Stomach smooth muscle (tissue), 2 donors: ENCODE measurements at regions not wholly inside any gene's neighbourhood (a gene's known extent, or its start where the extent isn't known, plus 50 kb on each side); places are given as distances from the start of the nearest gene placed in this dataset.
"Not testable (repeated sequence)": the region's sequence is repeated elsewhere in the genome, so short reads cannot be mapped to it uniquely, and the experiment has no call there.

Experiments
- H3K27ac ChIP-seq: one replicate; pipeline ENCODE4 v1.7.0; 2013; ENCODE audit warnings: mild to moderate bottlenecking, low read length, inconsistent platforms
- H3K27me3 ChIP-seq, 2 donors: one replicate each; pipeline ENCODE4 v1.7.0; 2013; ENCODE audit warnings: low read length in 2 of 2; ENCODE audit not compliant: insufficient read depth in 2 of 2, control insufficient read depth in 1 of 2
- H3K36me3 ChIP-seq, 2 donors: one replicate each; pipeline ENCODE4 v1.7.0; 2013; ENCODE audit warnings: low read length in 2 of 2; ENCODE audit not compliant: control insufficient read depth in 2 of 2, insufficient read depth in 2 of 2
- H3K4me1 ChIP-seq: one replicate; pipeline ENCODE4 v1.7.0; 2013; ENCODE audit warnings: low read length; ENCODE audit not compliant: control insufficient read depth, insufficient read depth
- H3K4me3 ChIP-seq, 2 donors: one replicate each; pipeline ENCODE4 v1.7.0; 2013; ENCODE audit warnings: low read length in 2 of 2
- H3K9ac ChIP-seq, 2 donors: one replicate each; pipeline ENCODE4 v1.7.0; 2013; ENCODE audit warnings: low read length in 2 of 2, mild to moderate bottlenecking in 1 of 2
- H3K9me3 ChIP-seq, 2 donors: one replicate each; pipeline ENCODE4 v1.7.0; 2013; ENCODE audit warnings: low read length in 2 of 2; ENCODE audit not compliant: control insufficient read depth in 2 of 2
- donor health status: healthy.
- donor health status: Pancreatic carcinoma.

DNA sequence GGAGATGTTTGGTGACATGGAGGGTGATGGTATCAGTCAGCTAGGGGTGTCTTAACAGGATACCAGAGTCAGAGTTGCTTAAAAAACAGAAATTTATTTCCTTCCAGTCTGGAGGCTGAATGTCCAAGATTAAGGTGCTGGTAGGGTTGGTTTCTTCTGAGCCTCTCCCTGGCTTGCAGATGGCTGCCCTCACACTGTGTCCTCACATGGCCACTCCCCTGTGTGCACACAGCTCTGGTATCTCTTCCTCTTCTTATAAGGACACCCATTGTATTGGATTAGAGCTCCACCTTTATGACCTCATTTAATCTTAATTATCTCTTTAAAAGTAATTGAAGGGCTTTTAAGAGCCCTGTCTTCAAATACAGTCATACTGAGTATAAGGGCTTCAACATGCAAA is 431.8 kb upstream of the MMS22L start:
- Histone ChIP-seq H3K27me3 (no peaks in the 10 kb centered on the region), H3K27ac (no peak overlapping the region), H3K4me3 (no peak overlapping the region), H3K9me3 (no peaks in the 10 kb centered on the region), H3K4me1 (no peaks in the 10 kb centered on the region), H3K9ac (no peak overlapping the region), H3K36me3 (no peaks in the 10 kb centered on the region)

DNA sequence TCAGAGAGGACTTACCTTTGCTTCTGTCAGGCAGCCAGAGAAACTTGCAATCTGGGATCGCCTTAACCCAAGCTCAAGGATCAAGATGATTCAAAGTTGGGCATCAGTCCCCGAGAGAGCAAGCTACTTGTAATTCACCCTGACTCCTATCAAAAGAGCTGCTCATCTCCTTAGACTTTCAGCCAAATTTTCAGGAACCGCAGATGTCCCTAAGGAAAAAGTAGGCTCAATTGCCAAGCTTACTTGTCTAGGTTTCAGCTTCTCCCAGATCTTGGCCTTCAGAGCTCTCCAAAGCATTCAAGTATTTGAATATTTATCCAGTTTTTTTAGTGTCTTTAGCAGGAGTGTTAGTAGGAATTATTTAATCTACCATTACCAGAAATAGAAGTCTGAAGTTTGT is 434.1 kb upstream of the MMS22L start:
- no peaks in the 10 kb centered on the region for H3K9me3 ChIP-seq
- no peak overlapping the region for H3K27ac ChIP-seq
- no peak overlapping the region for H3K9ac ChIP-seq
- no peaks in the 10 kb centered on the region for H3K4me1 ChIP-seq
- H3K27me3 ChIP-seq: no peaks in the 10 kb centered on the region
- H3K4me3 ChIP-seq: no peak overlapping the region
- H3K36me3 ChIP-seq: no peaks in the 10 kb centered on the region

DNA sequence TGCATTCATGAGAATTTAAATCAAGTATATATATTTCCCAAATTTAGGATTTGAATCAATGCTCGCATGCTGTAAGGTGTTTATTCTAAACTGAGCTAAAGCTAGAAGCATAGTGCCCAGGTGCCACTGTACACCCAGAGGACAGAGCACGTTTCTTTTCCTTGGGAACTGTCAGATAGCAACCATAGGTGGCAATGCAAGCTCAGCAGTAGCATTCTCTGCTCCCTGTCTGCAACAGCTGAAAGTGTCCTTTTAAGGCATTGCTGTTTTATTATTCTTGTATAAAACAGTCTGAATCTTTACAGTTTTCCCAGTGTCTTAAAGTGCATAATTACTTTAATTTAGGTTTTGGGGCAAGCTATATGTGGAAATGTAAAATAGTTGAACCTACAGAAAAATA is 443.4 kb upstream of the MMS22L start:
- H3K9me3 ChIP-seq: no peaks in the 10 kb centered on the region
- H3K9ac ChIP-seq: no peak overlapping the region
- H3K36me3 ChIP-seq: no peaks in the 10 kb centered on the region
- H3K27ac ChIP-seq: no peak overlapping the region
- no peak overlapping the region for H3K4me3 ChIP-seq
- H3K4me1 ChIP-seq: no peaks in the 10 kb centered on the region
- no peaks in the 10 kb centered on the region for H3K27me3 ChIP-seq

DNA sequence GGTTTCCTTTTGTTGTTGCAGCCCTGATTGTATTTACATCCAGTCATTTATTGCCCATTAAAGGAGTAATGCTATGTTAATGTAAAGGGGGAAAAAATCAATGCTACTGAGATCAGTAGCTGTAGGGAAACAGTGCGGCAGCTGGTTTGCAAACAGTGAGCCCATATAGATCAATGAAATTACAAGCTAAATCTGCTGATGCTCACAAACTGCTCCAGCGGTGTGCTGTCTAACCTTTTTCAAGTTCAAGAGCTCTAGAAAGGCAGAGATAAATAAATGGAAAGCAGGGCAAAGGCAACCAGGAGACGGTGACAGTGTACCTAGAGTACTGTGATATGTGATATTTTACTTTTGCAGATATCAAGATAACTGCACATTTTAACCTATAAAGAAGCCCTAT is 449.0 kb upstream of the MMS22L start:
- H3K9me3 ChIP-seq: no peaks in the 10 kb centered on the region
- no peaks in the 10 kb centered on the region for H3K4me1 ChIP-seq
- no peak overlapping the region for H3K27ac ChIP-seq
- H3K27me3 ChIP-seq: no peaks in the 10 kb centered on the region
- no peak overlapping the region for H3K4me3 ChIP-seq
- no peak overlapping the region for H3K9ac ChIP-seq
- H3K36me3 ChIP-seq: no peaks in the 10 kb centered on the region

DNA sequence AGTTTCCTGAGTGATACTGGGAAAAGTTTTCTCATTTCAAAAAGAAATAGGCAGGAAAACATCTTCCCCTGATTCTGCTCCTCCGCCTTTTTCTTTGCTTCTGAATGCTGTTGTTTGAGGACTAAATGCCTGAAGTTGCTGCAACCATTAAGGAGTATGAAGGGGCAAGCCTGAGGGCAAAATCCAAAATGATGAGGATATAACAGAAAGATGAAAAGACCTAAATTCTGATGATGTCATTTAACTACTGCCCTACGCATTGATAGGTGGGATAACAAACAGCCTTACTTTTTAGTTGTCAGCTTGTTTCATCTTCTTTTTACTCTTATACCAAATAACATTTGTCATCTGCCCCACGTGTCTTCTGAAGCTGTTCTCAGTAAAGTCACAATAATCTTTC is 474.6 kb upstream of the MMS22L start:
- no peaks in the 10 kb centered on the region for H3K4me1 ChIP-seq
- H3K9ac ChIP-seq: no peak overlapping the region
- H3K27ac ChIP-seq: no peak overlapping the region
- H3K9me3 ChIP-seq: no peaks in the 10 kb centered on the region
- no peaks in the 10 kb centered on the region for H3K36me3 ChIP-seq
- no peak overlapping the region for H3K4me3 ChIP-seq
- H3K27me3 ChIP-seq: no peaks in the 10 kb centered on the region

- Histone ChIP-seq H3K36me3 (no peaks in the 10 kb centered on the region), H3K27me3 (no peaks in the 10 kb centered on the region), H3K9ac (no peak overlapping the region), H3K4me3 (no peak overlapping the region), H3K4me1 (no peaks in the 10 kb centered on the region), H3K27ac (no peak overlapping the region), H3K9me3 (no peaks in the 10 kb centered on the region)
These were observed 482.4 kb upstream of the MMS22L start for GRCh38 chr6:97765461-97765860.

DNA sequence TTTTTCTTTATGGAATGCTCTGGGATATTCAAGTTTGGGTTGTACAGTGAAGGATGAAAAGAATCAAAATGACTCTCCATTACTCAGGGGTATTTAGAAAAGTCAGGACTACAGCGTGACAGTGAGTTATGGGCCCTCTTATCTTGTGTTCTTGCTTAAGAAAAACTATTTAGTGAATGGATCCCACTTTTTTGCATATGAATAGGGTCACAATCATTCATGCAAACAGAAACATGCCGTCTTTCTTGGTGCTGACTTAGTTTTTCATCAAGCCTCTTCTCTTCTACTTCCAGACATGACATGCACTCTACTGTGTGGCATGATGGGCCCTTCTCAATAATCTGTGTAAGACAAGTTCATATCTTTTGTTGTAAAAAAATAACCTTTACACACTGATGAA is 488.4 kb upstream of the MMS22L start:
- Histone ChIP-seq H3K27me3 (no peaks in the 10 kb centered on the region), H3K4me1 (no peaks in the 10 kb centered on the region), H3K4me3 (no peak overlapping the region), H3K36me3 (no peaks in the 10 kb centered on the region), H3K9me3 (no peaks in the 10 kb centered on the region), H3K27ac (no peak overlapping the region), H3K9ac (no peak overlapping the region)

DNA sequence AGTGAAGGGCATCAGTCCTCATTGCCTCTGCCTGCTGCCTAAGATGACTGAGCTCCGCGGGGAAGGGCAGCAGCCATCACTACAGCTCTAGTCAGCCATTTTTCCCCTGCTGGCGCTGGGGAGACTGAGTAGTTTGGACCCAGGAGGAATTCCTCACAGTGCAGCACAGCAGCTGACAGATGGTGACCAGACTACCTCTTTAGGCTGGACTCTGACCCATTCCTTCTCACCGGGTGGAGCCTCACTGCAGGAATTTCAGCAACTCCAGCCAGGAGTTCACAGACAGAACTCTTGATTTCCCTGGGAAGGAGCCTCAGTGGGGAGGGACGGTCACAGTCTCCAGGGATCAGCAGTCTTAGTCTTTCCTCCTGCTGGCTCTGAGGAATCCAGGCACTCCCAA is 492.0 kb upstream of the MMS22L start:
- Histone ChIP-seq H3K9ac (no peak overlapping the region), H3K36me3 (no peaks in the 10 kb centered on the region), H3K4me3 (no peak overlapping the region), H3K4me1 (no peaks in the 10 kb centered on the region), H3K27ac (no peak overlapping the region), H3K9me3 (no peaks in the 10 kb centered on the region), H3K27me3 (no peaks in the 10 kb centered on the region)

DNA sequence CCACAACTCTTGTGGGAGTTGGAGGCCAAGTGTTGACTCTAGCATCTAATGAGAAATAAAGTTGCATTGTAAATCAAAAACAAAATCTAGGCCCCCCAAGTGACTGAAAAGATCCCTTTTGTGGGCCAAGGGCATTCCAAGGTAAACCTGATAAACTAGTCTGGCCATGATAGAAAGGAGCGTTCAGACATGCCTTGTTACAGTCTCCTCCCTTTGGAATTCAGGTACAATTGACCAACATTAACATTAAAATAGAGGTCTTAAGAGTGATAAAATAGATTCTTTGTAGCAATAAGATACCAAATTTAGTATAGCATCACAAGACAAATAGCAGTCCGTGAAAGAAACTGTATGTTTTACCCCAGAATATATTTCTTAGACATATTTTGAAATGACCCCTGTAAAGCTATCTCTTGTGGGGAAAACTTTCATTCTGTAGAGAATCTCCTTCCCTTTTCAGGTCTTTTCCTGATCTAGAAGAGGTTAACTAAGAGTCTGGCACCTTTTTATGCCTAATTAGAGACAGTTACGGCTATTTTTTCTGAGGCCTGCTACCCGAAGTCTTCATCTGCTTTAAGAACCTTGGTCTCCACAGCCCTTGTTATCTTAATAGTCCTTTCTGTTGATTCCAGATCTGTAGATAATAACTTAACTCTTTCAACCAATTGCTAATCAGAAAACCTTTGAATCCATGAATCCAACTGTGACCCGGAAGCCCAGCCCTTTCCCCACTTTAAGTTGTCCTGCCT is 495.4 kb upstream of the MMS22L start:
- no peaks in the 10 kb centered on the region for H3K27me3 ChIP-seq
- H3K9me3 ChIP-seq: no peaks in the 10 kb centered on the region
- H3K4me3 ChIP-seq: no peak overlapping the region
- H3K27ac ChIP-seq: no peak overlapping the region
- no peak overlapping the region for H3K9ac ChIP-seq
- H3K4me1 ChIP-seq: no peaks in the 10 kb centered on the region
- H3K36me3 ChIP-seq: no peaks in the 10 kb centered on the region

DNA sequence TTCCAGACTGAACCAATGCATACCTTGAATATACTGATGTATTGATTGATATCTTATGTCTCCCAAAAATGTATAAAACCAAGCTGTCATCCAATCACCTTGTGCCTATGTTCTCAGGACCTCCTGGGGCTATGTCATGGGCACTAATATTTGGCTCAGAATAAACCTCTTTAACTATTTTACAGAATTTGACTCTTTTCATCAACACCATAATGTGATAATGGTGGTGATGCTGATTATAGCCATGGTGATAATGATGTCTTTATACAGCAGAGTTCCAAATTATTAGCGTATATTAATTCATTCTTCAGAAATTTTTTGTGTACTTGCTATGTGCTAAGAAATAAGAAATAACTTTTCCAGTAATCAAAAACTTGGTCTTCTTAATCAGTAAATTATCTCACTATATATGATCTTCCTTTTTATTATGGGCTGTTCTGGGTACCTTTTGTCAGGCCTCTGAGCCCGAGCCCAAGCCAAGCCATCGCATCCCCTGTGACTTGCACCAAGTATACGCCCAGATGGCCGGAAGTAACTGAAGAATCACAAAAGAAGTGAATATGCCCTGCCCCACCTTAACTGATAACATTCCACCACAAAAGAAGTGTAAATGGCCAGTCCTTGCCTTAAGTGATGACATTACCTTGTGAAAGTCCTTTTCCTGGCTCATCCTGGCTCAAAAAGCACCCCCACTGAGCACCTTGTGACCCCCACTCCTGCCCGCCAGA is 496.2 kb upstream of the MMS22L start:
- H3K4me1 ChIP-seq, H3K9me3 ChIP-seq, H3K27me3 ChIP-seq, H3K27ac ChIP-seq, H3K4me3 ChIP-seq, H3K36me3 ChIP-seq, H3K9ac ChIP-seq: not testable (repeated sequence)

DNA sequence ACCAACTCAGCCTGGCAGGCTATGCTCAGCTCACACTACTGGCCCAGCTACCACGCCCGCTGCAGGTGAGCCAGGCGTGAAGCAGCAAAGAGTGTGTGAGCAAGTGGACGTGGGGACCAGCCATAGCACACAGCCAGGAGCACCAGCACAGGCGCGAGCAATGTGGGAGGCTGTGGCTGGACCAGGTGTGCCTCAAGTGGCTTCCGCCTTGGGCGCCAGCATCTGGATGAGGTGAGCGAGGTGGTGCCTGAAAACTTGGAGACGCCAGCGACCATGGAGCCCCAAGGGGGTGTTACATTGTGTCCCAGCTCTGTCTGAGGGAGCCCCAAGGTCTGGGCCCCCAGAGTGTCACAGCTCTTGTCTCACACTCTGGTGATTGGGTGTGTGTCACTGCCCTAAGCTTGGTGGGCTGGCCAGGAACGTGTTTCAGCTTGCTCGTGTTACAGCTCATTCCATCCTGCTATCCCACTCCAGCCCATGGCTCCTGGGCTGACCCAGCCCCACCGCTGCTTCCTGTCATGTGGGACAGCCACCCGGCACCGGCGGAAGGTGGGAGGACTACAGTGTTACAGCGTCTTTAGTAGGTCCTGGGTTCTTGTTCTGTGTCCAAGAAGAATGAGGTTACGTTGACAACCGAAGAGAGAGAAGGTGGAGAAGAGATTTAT is 508.0 kb upstream of the MMS22L start:
- Histone ChIP-seq H3K9me3 (no peaks in the 10 kb centered on the region), H3K9ac (no peak overlapping the region), H3K27me3 (no peaks in the 10 kb centered on the region), H3K36me3 (no peaks in the 10 kb centered on the region), H3K4me3 (no peak overlapping the region), H3K27ac (no peak overlapping the region), H3K4me1 (no peaks in the 10 kb centered on the region)
